NCI-H128 (cell line): ENCODE measurements at regions not wholly inside any gene's neighbourhood (a gene's known extent, or its start where the extent isn't known, plus 50 kb on each side); places are given as distances from the start of the nearest gene placed in this dataset.
"Not testable (repeated sequence)": the region's sequence is repeated elsewhere in the genome, so short reads cannot be mapped to it uniquely, and the experiment has no call there.

Experiments used
- DNase-seq: peaks from one replicate; lab custom pipeline; 2025; ENCODE audit not compliant: unreplicated experiment; lab: John Stamatoyannopoulos, UW

DNA sequence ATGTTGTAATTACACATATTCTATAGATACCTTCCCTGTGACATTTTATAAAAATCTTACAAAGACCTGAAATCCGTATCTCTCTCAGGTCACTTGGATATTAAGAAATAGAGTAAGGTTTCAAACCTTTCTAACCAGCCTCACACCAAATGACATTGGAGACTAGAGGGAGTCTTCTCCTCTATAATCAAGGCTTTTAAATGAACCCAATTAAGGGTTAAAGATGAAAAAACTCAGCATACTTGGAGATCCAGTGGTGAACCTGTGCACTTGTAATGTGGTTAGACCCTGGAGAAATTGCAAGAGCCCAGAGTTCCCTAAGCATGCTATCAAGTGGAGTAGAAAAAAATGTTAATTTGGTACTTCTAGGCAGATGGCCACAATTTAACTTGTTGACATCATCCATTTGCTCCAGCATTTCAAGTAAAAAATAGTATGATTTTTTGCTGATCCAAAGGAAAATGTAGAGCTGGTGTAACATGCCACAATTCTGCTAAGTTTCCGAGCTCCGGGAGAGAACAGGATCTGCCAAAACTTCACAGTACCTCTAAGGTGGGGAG is 554.1 kb upstream of the MIR17HG start:
- no peak for DNase-seq

- no peak for DNase-seq
Observed at GRCh38 chr13:90796474-90796873, 551.0 kb upstream of the MIR17HG start.

DNA sequence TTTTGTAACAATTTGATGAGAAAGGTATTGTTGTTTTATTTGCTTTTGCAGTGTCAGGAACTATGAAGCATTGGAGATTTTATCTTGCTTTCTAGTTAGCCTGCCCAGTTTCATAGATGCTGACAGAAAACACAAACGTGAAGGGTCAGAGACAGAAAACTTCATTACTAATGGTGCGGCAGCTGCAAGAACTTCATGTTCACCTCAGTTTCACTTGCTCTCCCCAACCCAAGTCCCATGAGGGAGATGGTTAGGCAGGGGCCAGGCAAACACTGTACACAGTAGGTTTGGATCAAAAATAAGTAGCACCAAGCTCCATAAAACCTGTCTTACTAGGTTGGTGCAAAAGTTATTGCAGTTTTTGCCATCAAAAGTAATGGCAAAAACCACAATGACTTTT is 550.2 kb upstream of the MIR17HG start:
- no peak for DNase-seq

GRCh38 chr13:90798381-90798780 is 549.1 kb upstream of the MIR17HG start:
- DNase-seq = no peak

- DNase-seq = no peak
Observed at GRCh38 chr13:90800082-90800746, 547.3 kb upstream of the MIR17HG start.

GRCh38 chr13:90801621-90802020 is 545.9 kb upstream of the MIR17HG start:
- DNase-seq = no peak

GRCh38 chr13:90803210-90803609 is 544.3 kb upstream of the MIR17HG start:
- no peak for DNase-seq

DNA sequence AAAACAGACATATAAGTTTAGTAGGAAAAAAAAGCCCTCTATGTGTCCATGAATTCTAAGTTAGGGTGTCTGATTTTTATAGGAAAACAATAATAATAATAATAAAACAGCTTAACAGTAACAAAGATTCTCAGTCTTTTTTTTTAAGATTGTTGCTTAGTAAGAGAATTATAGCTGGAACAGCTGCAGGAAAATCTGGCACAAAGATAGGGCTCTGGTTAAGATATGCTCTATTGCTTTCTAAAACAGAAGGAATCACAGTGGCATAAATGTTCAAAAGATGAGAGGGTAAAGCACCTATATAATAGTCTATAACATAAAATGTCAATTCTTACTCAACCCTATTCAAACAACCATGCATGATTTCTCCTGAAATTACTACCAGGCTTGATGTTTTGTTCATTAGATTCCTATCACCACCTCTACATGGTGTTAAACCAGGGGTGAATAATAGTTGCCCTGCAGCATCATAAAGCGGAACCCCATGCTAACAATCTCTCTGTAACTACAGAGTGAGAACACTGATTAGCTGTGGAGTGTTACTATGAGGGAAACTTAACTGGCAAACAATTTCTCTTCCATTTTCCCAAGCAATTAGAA is 541.4 kb upstream of the MIR17HG start:
- no peak for DNase-seq

DNA sequence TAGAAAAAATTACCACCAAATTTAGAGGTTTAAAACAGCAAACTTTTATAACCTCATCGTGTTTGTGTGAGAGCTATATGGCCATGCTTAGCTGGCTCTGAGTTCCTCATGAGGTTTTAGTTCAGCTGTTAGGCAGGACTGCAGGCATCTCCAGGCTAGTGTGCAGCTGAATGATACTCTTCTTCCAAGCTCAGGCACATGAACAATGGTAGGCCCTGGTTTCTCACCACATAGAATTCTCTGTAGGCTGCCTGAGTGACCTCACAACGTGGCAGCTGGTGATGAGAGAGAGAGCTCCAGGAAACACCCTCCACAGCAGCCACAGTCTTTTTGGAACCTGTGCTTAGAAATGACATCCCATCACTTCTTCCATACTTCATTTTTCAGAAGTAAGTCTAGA is 540.6 kb upstream of the MIR17HG start:
- DNase-seq = no peak

DNA sequence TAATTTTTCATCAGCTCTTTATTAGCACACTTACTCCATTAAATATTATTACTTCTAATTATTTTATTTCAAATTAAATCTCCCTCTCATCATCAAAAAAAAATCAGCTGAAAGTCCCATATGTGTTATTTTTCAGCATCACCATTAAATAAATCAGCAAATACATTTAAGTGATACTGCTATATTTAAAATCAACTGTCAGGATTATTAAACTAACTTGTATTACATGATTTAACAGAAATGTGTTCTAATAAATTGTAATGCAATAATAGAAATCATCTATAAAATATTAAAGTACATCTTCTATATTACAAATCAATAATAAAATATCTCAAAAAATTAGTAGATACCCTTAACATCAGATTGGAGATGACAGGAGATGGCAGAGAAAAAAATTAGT is 538.6 kb upstream of the MIR17HG start:
- no peak for DNase-seq

GRCh38 chr13:90824032-90824431 is 523.5 kb upstream of the MIR17HG start:
- no peak for DNase-seq

- DNase-seq = no peak
Observed at GRCh38 chr13:90826688-90827087, 520.8 kb upstream of the MIR17HG start.

DNA sequence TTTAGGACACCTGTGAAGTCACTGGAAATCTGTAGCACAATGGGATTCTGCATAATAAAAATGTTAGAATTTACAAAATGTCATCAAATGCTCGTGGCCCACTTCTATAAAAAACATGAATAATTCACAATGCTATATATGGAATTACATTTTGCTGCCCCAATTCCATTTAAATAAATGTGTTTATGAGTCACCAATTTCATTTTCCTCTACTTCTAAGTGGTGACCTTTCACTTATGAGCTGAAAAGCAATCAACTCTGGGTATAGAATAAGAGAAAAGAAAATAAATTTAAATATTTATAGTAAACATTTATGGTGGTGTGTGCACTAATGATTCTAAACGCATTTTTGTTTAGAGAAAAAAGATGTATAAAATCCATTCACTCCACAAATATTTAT is 516.7 kb upstream of the MIR17HG start:
- DNase-seq = no peak

GRCh38 chr13:90833951-90834350 is 513.5 kb upstream of the MIR17HG start:
- no peak for DNase-seq

DNA sequence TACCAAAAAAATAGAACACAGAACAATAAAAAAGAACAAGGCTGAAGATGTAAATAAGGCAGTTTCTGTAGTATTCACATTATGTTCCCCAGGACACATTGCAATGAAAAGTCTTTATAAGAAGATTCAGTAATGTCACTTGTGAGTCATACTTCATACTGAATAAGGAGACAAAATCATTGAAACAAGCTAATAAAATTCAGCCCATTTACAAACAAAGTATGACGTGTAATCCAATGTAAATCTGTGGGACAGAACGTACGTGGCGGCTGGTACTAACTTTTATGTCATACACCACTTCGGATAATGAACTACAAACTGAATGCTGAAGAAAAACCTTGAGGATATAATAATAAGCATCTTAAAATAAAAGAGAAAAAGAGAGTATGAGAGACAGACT is 512.8 kb upstream of the MIR17HG start:
- DNase-seq = no peak

GRCh38 chr13:90835826-90836225 is 511.7 kb upstream of the MIR17HG start:
- no peak for DNase-seq

DNA sequence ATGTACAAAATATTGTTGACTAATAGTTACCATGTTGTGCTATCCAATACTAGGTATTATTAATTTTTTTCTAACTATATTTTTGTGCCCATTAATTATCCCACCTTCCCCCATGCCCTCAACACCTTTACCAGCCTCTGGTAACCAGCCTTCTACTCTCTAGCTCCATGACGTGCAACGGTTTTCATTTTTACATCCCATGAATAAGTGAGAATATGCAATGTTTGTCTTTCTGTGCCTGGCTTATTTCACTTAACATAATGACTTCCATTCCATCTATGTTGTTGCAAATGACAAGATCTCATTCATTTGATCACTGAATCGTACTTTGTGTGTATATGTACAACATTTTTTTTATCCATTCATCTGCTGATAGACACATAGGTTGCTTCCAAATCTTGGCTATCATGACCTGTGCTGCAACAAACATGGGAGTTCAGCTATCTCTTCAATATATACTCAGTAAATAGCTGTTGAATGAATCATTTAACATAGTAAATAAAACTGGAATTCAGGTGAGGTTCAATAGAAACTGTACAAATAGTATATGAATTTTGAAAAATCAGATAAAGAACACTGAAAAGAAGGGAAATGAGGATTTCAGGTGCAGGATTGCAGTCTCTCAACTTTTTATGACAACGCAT is 509.0 kb upstream of the MIR17HG start:
- no peak for DNase-seq

GRCh38 chr13:90839061-90839460 is 508.4 kb upstream of the MIR17HG start:
- no peak for DNase-seq

DNA sequence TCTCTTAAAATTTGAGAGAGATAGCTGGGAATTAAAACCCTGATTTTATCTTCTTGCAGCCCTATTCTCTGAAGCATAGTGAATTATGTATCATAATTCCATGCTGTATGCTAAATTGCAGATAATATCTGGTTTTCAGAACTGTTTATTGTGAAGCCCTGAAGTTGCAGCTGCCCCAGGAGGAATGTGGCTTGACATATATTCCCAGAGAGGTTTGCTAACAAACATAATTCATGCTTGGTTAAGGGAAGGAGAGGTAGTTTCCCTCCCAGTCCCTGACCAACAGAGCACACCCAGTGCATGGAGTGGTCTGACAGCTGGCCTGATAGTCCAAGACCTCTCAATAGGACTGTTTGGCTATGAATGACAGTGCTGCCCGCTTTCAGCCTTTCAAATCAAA is 500.6 kb upstream of the MIR17HG start:
- DNase-seq = no peak

- DNase-seq = not testable (repeated sequence)
Observed at GRCh38 chr13:90853666-90854065, 493.8 kb upstream of the MIR17HG start.

DNA sequence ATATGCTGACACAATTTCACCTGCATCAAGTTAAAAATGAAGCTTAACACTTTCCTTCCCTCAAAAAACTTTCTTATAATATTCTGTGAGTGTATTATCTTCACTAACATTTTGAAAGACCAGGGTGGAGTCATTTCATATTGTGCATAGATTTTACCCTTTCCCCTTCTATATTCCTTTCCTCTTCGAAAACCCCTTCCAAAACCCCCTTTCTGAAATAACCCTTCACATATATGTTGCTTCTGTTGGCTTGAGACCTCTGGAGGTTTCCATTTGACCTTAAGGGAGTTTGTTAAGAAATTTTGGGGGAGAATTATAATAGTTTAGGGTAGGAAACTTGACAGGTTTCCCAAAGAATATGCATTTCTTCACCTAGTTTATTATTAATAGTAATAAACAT is 489.6 kb upstream of the MIR17HG start:
- DNase-seq = no peak

GRCh38 chr13:90866006-90866405 is 481.5 kb upstream of the MIR17HG start:
- DNase-seq = no peak
